ENCODE measurements at regions not wholly inside any gene's neighbourhood (a gene's known extent, or its start where the extent isn't known, plus 50 kb on each side); places are given as distances from the start of the nearest gene placed in this dataset.

DNA sequence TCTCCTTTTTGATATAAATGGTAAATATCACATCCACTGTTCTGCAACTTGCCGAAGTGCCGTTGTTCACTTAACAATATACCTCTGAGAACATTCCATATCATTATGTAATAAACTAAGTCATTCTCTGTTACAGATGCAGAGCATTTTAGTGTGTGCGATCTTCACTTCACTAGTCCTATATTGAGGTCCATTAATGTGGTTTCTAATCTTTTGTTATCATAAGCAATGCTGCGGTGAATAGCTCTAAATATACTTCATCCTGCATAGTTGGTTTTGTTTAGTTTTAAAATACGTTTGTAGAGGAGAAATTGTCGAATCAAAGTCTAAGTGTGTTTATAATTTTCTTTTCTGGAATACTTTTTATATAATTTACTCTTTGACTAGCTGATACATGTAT, 280.3 kb upstream of the TRIB2 start:
- H3K9me3 ChIP-seq (ENCODE audit: control insufficient read depth in 1 of 2, insufficient read depth in 1 of 2, low read depth in 1 of 2, low read length in 2 of 2), result no peaks in the 10 kb centered on the region
- H3K9me2 ChIP-seq (ENCODE audit: insufficient read depth), result no peaks in the 10 kb centered on the region
- H3K79me2 ChIP-seq (ENCODE audit: insufficient read depth, low read length), result no peaks in the 10 kb centered on the region
- no peak overlapping the region for H3K27ac ChIP-seq (ENCODE audit: low read depth, low read length)
- H3K4me3 ChIP-seq (replicated peaks in 1 of 2; ENCODE audit: low read depth in 1 of 2, low read length in 2 of 2), result no peak overlapping the region
- H3K4me1 ChIP-seq (ENCODE audit: control insufficient read depth in 1 of 2, insufficient read depth in 2 of 2, low read length in 2 of 2), result no peaks in the 10 kb centered on the region
- H4K20me1 ChIP-seq (ENCODE audit: insufficient read depth), result no peaks in the 10 kb centered on the region
- ATAC-seq (no peak), DNase-seq (ENCODE audit: low read depth, low spot score) (no peak)
- ChIA-PET POLR2A (no interaction called here), CTCF (no interaction called here), RAD21 (ENCODE audit: low non-redundant PET in 1 of 2, low total read pairs in 2 of 2, uncharacterized antibody in 2 of 2, unreplicated experiment in 2 of 2) (no interaction called here)
- no peak overlapping the region for H3K9ac ChIP-seq (ENCODE audit: low read length)
- no peaks in the 10 kb centered on the region for H3K27me3 ChIP-seq (ENCODE audit: insufficient read depth, low read length)
- no TSS peak for BruUV-seq (replicated peaks)
- H3K4me2 ChIP-seq (ENCODE audit: low read length), result no peak overlapping the region
- no peaks in the 10 kb centered on the region for H3K36me3 ChIP-seq (ENCODE audit: control insufficient read depth in 1 of 2, insufficient read depth in 2 of 2, low read length in 2 of 2)
- H2AFZ ChIP-seq (ENCODE audit: low read depth, low read length, poor library complexity, severe bottlenecking), result no peak overlapping the region
- intact Hi-C loops (cut with micrococcal nuclease), result no loop called here
- TF ChIP-seq ELF1 (IDR thresholded peaks at IDR 0.05; ENCODE audit: borderline replicate concordance, low read depth) (no peak), JUND (IDR thresholded peaks at IDR 0.05) (no peak), POLR2AphosphoS5 (IDR thresholded peaks at IDR 0.05; ENCODE audit: low read depth, low read length) (no peak), TCF7L2 (IDR thresholded peaks at IDR 0.05; ENCODE audit: borderline replicate concordance, extremely low read depth, insufficient read depth, insufficient read length) (no peak), CEBPB (IDR thresholded peaks at IDR 0.05; ENCODE audit: low read depth) (no peak), EZH2 (IDR thresholded peaks at IDR 0.05) (no peak), ZFX (IDR thresholded peaks at IDR 0.05) (no peak), ZNF274 (IDR thresholded peaks at IDR 0.05; ENCODE audit: low read depth, low read length) (no peak), SIN3A (IDR thresholded peaks at IDR 0.05; ENCODE audit: low read depth) (no peak), FOSL1 (IDR thresholded peaks at IDR 0.05; ENCODE audit: low read depth) (no peak), SRF (IDR thresholded peaks at IDR 0.05; ENCODE audit: low read depth) (no peak), RAD21 (IDR thresholded peaks at IDR 0.05; ENCODE audit: low read depth) (no peak)
- TF ChIP-seq, protein P1, sequence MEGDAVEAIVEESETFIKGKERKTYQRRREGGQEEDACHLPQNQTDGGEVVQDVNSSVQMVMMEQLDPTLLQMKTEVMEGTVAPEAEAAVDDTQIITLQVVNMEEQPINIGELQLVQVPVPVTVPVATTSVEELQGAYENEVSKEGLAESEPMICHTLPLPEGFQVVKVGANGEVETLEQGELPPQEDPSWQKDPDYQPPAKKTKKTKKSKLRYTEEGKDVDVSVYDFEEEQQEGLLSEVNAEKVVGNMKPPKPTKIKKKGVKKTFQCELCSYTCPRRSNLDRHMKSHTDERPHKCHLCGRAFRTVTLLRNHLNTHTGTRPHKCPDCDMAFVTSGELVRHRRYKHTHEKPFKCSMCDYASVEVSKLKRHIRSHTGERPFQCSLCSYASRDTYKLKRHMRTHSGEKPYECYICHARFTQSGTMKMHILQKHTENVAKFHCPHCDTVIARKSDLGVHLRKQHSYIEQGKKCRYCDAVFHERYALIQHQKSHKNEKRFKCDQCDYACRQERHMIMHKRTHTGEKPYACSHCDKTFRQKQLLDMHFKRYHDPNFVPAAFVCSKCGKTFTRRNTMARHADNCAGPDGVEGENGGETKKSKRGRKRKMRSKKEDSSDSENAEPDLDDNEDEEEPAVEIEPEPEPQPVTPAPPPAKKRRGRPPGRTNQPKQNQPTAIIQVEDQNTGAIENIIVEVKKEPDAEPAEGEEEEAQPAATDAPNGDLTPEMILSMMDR (IDR thresholded peaks at IDR 0.05 in 2 of 3, conservative IDR thresholded peaks at IDR 0.05 in 1 of 3; ENCODE audit: borderline replicate concordance in 1 of 3, insufficient read depth in 1 of 3, low read depth in 2 of 3, low read length in 2 of 3), result no peak
- TF ChIP-seq, protein P2, sequence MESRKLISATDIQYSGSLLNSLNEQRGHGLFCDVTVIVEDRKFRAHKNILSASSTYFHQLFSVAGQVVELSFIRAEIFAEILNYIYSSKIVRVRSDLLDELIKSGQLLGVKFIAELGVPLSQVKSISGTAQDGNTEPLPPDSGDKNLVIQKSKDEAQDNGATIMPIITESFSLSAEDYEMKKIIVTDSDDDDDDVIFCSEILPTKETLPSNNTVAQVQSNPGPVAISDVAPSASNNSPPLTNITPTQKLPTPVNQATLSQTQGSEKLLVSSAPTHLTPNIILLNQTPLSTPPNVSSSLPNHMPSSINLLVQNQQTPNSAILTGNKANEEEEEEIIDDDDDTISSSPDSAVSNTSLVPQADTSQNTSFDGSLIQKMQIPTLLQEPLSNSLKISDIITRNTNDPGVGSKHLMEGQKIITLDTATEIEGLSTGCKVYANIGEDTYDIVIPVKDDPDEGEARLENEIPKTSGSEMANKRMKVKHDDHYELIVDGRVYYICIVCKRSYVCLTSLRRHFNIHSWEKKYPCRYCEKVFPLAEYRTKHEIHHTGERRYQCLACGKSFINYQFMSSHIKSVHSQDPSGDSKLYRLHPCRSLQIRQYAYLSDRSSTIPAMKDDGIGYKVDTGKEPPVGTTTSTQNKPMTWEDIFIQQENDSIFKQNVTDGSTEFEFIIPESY (IDR thresholded peaks at IDR 0.05; ENCODE audit: extremely low read depth, insufficient replicate concordance, low read length), result no peak
- TF ChIP-seq, protein P3, sequence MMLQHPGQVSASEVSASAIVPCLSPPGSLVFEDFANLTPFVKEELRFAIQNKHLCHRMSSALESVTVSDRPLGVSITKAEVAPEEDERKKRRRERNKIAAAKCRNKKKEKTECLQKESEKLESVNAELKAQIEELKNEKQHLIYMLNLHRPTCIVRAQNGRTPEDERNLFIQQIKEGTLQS (IDR thresholded peaks at IDR 0.05), result no peak
- TF ChIP-seq, protein P4, sequence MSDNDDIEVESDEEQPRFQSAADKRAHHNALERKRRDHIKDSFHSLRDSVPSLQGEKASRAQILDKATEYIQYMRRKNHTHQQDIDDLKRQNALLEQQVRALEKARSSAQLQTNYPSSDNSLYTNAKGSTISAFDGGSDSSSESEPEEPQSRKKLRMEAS (IDR thresholded peaks at IDR 0.05), result no peak
- TF ChIP-seq, protein P5, sequence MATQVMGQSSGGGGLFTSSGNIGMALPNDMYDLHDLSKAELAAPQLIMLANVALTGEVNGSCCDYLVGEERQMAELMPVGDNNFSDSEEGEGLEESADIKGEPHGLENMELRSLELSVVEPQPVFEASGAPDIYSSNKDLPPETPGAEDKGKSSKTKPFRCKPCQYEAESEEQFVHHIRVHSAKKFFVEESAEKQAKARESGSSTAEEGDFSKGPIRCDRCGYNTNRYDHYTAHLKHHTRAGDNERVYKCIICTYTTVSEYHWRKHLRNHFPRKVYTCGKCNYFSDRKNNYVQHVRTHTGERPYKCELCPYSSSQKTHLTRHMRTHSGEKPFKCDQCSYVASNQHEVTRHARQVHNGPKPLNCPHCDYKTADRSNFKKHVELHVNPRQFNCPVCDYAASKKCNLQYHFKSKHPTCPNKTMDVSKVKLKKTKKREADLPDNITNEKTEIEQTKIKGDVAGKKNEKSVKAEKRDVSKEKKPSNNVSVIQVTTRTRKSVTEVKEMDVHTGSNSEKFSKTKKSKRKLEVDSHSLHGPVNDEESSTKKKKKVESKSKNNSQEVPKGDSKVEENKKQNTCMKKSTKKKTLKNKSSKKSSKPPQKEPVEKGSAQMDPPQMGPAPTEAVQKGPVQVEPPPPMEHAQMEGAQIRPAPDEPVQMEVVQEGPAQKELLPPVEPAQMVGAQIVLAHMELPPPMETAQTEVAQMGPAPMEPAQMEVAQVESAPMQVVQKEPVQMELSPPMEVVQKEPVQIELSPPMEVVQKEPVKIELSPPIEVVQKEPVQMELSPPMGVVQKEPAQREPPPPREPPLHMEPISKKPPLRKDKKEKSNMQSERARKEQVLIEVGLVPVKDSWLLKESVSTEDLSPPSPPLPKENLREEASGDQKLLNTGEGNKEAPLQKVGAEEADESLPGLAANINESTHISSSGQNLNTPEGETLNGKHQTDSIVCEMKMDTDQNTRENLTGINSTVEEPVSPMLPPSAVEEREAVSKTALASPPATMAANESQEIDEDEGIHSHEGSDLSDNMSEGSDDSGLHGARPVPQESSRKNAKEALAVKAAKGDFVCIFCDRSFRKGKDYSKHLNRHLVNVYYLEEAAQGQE (IDR thresholded peaks at IDR 0.05; ENCODE audit: low read depth), result no peak
